Neural cell (in vitro differentiated cells): ENCODE measurements at regions not wholly inside any gene's neighbourhood (a gene's known extent, or its start where the extent isn't known, plus 50 kb on each side); places are given as distances from the start of the nearest gene placed in this dataset.

Experiments used
- EZH2 ChIP-seq: fragments of 200-600, 300-800 bp; shearing (Covaris generic), sonication (generic); IDR thresholded peaks from 2 replicates; pipeline ENCODE4 v1.6.1; 2014; ENCODE audit warnings: antibody characterized with exemption, low read length, borderline replicate concordance, mild to moderate bottlenecking; ENCODE audit not compliant: insufficient read depth, poor library complexity, severe bottlenecking
- TF ChIP-seq, protein P1 (sequence below): fragments of 450-650 bp; IDR thresholded peaks from 2 replicates; pipeline ENCODE4 v1.5.1; 2014; ENCODE audit warnings: antibody characterized with exemption, mild to moderate bottlenecking, moderate library complexity; ENCODE audit not compliant: poor library complexity, severe bottlenecking
- TF ChIP-seq, protein P2 (sequence below): IDR thresholded peaks from 2 replicates; pipeline ENCODE4 v1.6.1; 2012; ENCODE audit warnings: borderline replicate concordance

DNA sequence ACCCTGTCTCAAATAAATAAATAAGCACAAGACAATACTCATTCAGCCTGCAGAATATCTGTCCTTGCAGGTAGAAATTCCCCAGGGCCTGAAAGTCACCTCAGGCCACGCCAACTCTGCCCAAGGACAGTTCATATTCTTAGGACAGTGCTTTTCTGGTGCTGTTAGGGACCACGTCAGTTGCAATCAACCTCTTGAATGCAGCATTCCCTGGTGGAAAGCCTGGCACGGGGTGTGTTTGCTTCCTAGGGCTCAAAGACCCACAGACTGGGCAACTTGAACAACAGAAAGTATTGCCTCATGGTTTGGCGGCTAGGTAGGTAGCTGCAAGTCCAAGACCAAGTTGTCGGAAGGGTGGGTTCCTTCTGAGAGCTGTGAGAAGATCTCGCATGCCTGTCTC, 160.3 kb downstream of the KCTD15 start:
- TF ChIP-seq, protein P1, sequence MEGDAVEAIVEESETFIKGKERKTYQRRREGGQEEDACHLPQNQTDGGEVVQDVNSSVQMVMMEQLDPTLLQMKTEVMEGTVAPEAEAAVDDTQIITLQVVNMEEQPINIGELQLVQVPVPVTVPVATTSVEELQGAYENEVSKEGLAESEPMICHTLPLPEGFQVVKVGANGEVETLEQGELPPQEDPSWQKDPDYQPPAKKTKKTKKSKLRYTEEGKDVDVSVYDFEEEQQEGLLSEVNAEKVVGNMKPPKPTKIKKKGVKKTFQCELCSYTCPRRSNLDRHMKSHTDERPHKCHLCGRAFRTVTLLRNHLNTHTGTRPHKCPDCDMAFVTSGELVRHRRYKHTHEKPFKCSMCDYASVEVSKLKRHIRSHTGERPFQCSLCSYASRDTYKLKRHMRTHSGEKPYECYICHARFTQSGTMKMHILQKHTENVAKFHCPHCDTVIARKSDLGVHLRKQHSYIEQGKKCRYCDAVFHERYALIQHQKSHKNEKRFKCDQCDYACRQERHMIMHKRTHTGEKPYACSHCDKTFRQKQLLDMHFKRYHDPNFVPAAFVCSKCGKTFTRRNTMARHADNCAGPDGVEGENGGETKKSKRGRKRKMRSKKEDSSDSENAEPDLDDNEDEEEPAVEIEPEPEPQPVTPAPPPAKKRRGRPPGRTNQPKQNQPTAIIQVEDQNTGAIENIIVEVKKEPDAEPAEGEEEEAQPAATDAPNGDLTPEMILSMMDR = no peak
- TF ChIP-seq, protein P2, sequence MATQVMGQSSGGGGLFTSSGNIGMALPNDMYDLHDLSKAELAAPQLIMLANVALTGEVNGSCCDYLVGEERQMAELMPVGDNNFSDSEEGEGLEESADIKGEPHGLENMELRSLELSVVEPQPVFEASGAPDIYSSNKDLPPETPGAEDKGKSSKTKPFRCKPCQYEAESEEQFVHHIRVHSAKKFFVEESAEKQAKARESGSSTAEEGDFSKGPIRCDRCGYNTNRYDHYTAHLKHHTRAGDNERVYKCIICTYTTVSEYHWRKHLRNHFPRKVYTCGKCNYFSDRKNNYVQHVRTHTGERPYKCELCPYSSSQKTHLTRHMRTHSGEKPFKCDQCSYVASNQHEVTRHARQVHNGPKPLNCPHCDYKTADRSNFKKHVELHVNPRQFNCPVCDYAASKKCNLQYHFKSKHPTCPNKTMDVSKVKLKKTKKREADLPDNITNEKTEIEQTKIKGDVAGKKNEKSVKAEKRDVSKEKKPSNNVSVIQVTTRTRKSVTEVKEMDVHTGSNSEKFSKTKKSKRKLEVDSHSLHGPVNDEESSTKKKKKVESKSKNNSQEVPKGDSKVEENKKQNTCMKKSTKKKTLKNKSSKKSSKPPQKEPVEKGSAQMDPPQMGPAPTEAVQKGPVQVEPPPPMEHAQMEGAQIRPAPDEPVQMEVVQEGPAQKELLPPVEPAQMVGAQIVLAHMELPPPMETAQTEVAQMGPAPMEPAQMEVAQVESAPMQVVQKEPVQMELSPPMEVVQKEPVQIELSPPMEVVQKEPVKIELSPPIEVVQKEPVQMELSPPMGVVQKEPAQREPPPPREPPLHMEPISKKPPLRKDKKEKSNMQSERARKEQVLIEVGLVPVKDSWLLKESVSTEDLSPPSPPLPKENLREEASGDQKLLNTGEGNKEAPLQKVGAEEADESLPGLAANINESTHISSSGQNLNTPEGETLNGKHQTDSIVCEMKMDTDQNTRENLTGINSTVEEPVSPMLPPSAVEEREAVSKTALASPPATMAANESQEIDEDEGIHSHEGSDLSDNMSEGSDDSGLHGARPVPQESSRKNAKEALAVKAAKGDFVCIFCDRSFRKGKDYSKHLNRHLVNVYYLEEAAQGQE = no peak
- no peak for TF ChIP-seq EZH2
